Stomach (tissue), 4 donors: ENCODE measurements at regions not wholly inside any gene's neighbourhood (a gene's known extent, or its start where the extent isn't known, plus 50 kb on each side); places are given as distances from the start of the nearest gene placed in this dataset.

Source experiments
- POLR2A ChIP-seq, 4 donors: fragments of 450-650 bp; IDR thresholded peaks; one replicate each; pipeline ENCODE4 v1.6.1; 2016; ENCODE audit warnings: antibody characterized with exemption in 4 of 4, control low read depth in 2 of 4, mild to moderate bottlenecking in 1 of 4, moderate library complexity in 1 of 4
- POLR2AphosphoS5 ChIP-seq, 3 donors: sonication (generic); formaldehyde crosslinking; IDR thresholded peaks; one replicate each; pipeline ENCODE4 v1.6.1; 2016; ENCODE audit warnings: antibody characterized with exemption in 3 of 3
- TF ChIP-seq, protein P1 (sequence below), 7 experiments: fragments of 450-650 bp in 4 of 7; fragments of 200-600 bp in 3 of 7; sonication (generic) in 3 of 7; IDR thresholded peaks; one replicate each; pipeline ENCODE4 v1.5.1; 2016 to 2019; ENCODE audit warnings: antibody characterized with exemption in 7 of 7, control low read depth in 2 of 7, mild to moderate bottlenecking in 1 of 7

DNA sequence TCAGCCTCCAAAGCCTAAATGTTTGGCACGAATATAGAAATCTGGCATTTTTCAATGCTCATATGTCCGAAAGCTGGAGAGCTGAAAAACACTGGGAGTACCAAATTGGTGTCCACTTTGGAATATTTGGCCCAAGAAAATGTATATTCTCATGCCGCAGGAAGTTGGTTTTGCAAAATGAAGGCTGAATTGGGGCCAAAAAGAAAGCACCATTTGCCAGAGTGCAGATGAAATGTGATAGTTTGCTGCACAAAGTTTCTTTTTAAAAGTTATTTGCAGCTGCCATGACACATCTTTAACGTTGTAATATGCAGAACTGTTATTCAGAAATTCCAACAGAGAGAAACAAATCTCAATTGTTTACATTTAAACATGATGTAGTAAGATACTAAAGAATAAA lies 124.2 kb upstream of the LYPLAL1 start:
- TF ChIP-seq, protein P1, sequence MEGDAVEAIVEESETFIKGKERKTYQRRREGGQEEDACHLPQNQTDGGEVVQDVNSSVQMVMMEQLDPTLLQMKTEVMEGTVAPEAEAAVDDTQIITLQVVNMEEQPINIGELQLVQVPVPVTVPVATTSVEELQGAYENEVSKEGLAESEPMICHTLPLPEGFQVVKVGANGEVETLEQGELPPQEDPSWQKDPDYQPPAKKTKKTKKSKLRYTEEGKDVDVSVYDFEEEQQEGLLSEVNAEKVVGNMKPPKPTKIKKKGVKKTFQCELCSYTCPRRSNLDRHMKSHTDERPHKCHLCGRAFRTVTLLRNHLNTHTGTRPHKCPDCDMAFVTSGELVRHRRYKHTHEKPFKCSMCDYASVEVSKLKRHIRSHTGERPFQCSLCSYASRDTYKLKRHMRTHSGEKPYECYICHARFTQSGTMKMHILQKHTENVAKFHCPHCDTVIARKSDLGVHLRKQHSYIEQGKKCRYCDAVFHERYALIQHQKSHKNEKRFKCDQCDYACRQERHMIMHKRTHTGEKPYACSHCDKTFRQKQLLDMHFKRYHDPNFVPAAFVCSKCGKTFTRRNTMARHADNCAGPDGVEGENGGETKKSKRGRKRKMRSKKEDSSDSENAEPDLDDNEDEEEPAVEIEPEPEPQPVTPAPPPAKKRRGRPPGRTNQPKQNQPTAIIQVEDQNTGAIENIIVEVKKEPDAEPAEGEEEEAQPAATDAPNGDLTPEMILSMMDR (IDR thresholded peaks at IDR 0.05), result no peak
- TF ChIP-seq POLR2AphosphoS5 (IDR thresholded peaks at IDR 0.05), result no peak
- no peak for TF ChIP-seq POLR2A (IDR thresholded peaks at IDR 0.05)
